ENCODE measurements at regions not wholly inside any gene's neighbourhood (a gene's known extent, or its start where the extent isn't known, plus 50 kb on each side); places are given as distances from the start of the nearest gene placed in this dataset.

- WGBS, 2 donors: 93 to 94% methylated on average over 2 of the region's 2 CpGs
- no peak for TF ChIP-seq CTCF (IDR thresholded peaks at IDR 0.05)
- no peak for TF ChIP-seq POLR2A (IDR thresholded peaks at IDR 0.05)
- DNase-seq (ENCODE audit: low spot score in 2 of 2): no peak
- H3K4me3 ChIP-seq (ENCODE audit: low read depth, poor library complexity, severe bottlenecking): no peak overlapping the region
- intact Hi-C loops (cut with DNase I; ENCODE audit: low total_unique reads): no loop called here
These were observed 203.0 kb downstream of the KCTD12 start for GRCh38 chr13:76683168-76683567.

- no peak overlapping the region for H3K4me3 ChIP-seq (ENCODE audit: low read depth, poor library complexity, severe bottlenecking)
- intact Hi-C loops (cut with DNase I; ENCODE audit: low total_unique reads): no loop called here
- DNase-seq (ENCODE audit: low spot score in 2 of 2): no peak
- TF ChIP-seq POLR2A (IDR thresholded peaks at IDR 0.05) (no peak), CTCF (IDR thresholded peaks at IDR 0.05) (no peak)
- WGBS, 2 donors: 50 to 74% methylated on average over 2 of the region's 2 CpGs
These were observed 206.1 kb downstream of the KCTD12 start for GRCh38 chr13:76680112-76680511.

- WGBS, 2 donors: 58 to 63% methylated on average over 3 of the region's 3 CpGs
- no peak overlapping the region for H3K4me3 ChIP-seq (ENCODE audit: low read depth, poor library complexity, severe bottlenecking)
- TF ChIP-seq CTCF (IDR thresholded peaks at IDR 0.05): no peak
- TF ChIP-seq POLR2A (IDR thresholded peaks at IDR 0.05): no peak
- DNase-seq (ENCODE audit: low spot score in 2 of 2): peak in 1 of 2 donors; percentile 19
- intact Hi-C loops (cut with DNase I; ENCODE audit: low total_unique reads): no loop called here
These were observed 209.2 kb downstream of the KCTD12 start for GRCh38 chr13:76677043-76677442.

GRCh38 chr13:76672420-76672819 lies 213.8 kb downstream of the KCTD12 start:
- TF ChIP-seq CTCF (IDR thresholded peaks at IDR 0.05) (no peak), POLR2A (IDR thresholded peaks at IDR 0.05) (no peak)
- intact Hi-C loops (cut with DNase I; ENCODE audit: low total_unique reads): no loop called here
- no peak overlapping the region for H3K4me3 ChIP-seq (ENCODE audit: low read depth, poor library complexity, severe bottlenecking)
- DNase-seq (ENCODE audit: low spot score in 2 of 2): no peak
- 42 to 53% methylated on average over 2 of the region's 2 CpGs for WGBS, 2 donors

GRCh38 chr13:76668716-76669115 lies 217.5 kb downstream of the KCTD12 start:
- intact Hi-C loops (cut with DNase I; ENCODE audit: low total_unique reads): no loop called here

More at GRCh38 chr13:76668716-76669115, 217.5 kb downstream of the KCTD12 start:
- TF ChIP-seq POLR2A (IDR thresholded peaks at IDR 0.05) (no peak), CTCF (IDR thresholded peaks at IDR 0.05) (no peak)
- 92 to 97% methylated on average over 5 of the region's 5 CpGs for WGBS, 2 donors
- DNase-seq (ENCODE audit: low spot score in 2 of 2): no peak
- H3K4me3 ChIP-seq (ENCODE audit: low read depth, poor library complexity, severe bottlenecking): no peak overlapping the region
